GM12878 (cell line): ENCODE measurements at regions not wholly inside any gene's neighbourhood (a gene's known extent, or its start where the extent isn't known, plus 50 kb on each side); places are given as distances from the start of the nearest gene placed in this dataset.

Experiments used
- ATAC-seq: fragments of 200-7000 bp; cut with Tn5 transposase; 3 replicates; pipeline ENCODE4 v1.9.1; 2020; ENCODE audit warnings: mild to moderate bottlenecking, moderate library complexity
- BruUV-seq: library from RNA; stranded (reverse); fragments of 400-500 nt; replicated peaks from 2 replicates; lab custom pipeline; 2021; lab: Mats Ljungman, UMichigan
- CTCF ChIA-PET: fragments of 300-600 bp; sonication (Branson Sonifier 250); formaldehyde crosslinking; extraction: SDS; loops from one replicate; lab custom pipeline; 2021; ENCODE audit warnings: inconsistent platforms; lab: Yijun Ruan, JAX
- POLR2A ChIA-PET: fragments of 350-600 bp; formaldehyde crosslinking; extraction: SDS; loops from one replicate; lab custom pipeline; 2021; ENCODE audit warnings: inconsistent platforms; lab: Charles Lee
- RAD21 ChIA-PET: fragments of 300-600 bp; sonication (Branson Sonifier 250); formaldehyde crosslinking; loops from one replicate; lab custom pipeline; 2023; ENCODE audit warnings: antibody characterized with exemption; ENCODE audit not compliant: unreplicated experiment; lab: Charles Lee
- SMC1A ChIA-PET: fragments of 300-600 bp; sonication (Branson Sonifier 250); formaldehyde crosslinking; loops from one replicate; lab custom pipeline; 2023; ENCODE audit not compliant: unreplicated experiment, uncharacterized antibody; lab: Charles Lee
- DNase-seq: peaks from one replicate; pipeline ENCODE4 v3.0.0-alpha.2; 2011; ENCODE audit warnings: low read depth, low spot score
- FAIRE-seq: peaks from 3 replicates; lab custom pipeline; 2011; peaks lifted over from hg19 to GRCh38; lab: Jason Lieb, UNC
- H2AFZ ChIP-seq: 2 replicates; pipeline ENCODE4 v1.6.0; 2011; ENCODE audit warnings: low read depth, low read length, control low read depth; ENCODE audit not compliant: control insufficient read depth
- H3K27ac ChIP-seq: 2 replicates; pipeline ENCODE4 v1.5.1; 2011; ENCODE audit warnings: control low read depth; ENCODE audit not compliant: control insufficient read depth, insufficient read depth
- H3K27me3 ChIP-seq, 2 experiments: replicated peaks in 1 of 2; 2 replicates each; pipeline versions ENCODE4 v1.6.0 to v1.6.1; 2011; ENCODE audit warnings: low read length in 1 of 2; ENCODE audit not compliant: control insufficient read depth in 2 of 2, insufficient read depth in 2 of 2
- H3K36me3 ChIP-seq, 2 experiments: 2 replicates each; pipeline ENCODE4 v1.5.1; 2011; ENCODE audit warnings: low read length in 1 of 2; ENCODE audit not compliant: control insufficient read depth in 2 of 2, insufficient read depth in 2 of 2
- H3K4me1 ChIP-seq: 2 replicates; pipeline ENCODE4 v1.6.1; 2011; ENCODE audit warnings: mild to moderate bottlenecking, low read length, moderate library complexity, mixed read lengths; ENCODE audit not compliant: control insufficient read depth, insufficient read depth
- H3K4me2 ChIP-seq: 2 replicates; pipeline ENCODE4 v1.6.0; 2011; ENCODE audit warnings: control low read depth; ENCODE audit not compliant: control insufficient read depth, insufficient read depth
- H3K4me3 ChIP-seq: fragments of 200-600 bp; sonication (generic); 2 replicates; pipeline ENCODE4 v1.5.1; 2016
- H3K79me2 ChIP-seq: 2 replicates; pipeline ENCODE4 v1.6.0; 2011; ENCODE audit warnings: low read length; ENCODE audit not compliant: control insufficient read depth, insufficient read depth
- H3K9ac ChIP-seq: 2 replicates; pipeline ENCODE4 v1.8.0; 2011; ENCODE audit warnings: low read length, control low read depth, mixed read lengths; ENCODE audit not compliant: control insufficient read depth, insufficient read depth
- H3K9me3 ChIP-seq: replicated peaks from 3 replicates; pipeline ENCODE4 v1.5.1; 2011; ENCODE audit warnings: mild to moderate bottlenecking, low read length; ENCODE audit not compliant: control insufficient read depth, insufficient read depth
- H4K20me1 ChIP-seq: 2 replicates; pipeline ENCODE4 v1.6.0; 2011; ENCODE audit not compliant: control insufficient read depth, insufficient read depth
- IKZF2 ChIP-seq, 2 experiments: fragments of 450-650 bp; IDR thresholded peaks; 2 replicates each; pipeline ENCODE4 v1.6.1; 2017; ENCODE audit warnings: mild to moderate bottlenecking in 2 of 2, moderate library complexity in 2 of 2
- POLR2AphosphoS2 ChIP-seq: IDR thresholded peaks from 2 replicates; pipeline ENCODE4 v1.6.1; 2011; ENCODE audit warnings: low read depth, mild to moderate bottlenecking, low read length, improper control_type of control experiment, moderate library complexity
- SPI1 ChIP-seq: IDR thresholded peaks from 2 replicates; pipeline ENCODE4 v1.6.1; 2011; ENCODE audit warnings: low read depth, mild to moderate bottlenecking, low read length, moderate library complexity, borderline replicate concordance; ENCODE audit not compliant: insufficient read depth
- WGBS: methylation state at CpG from one replicate; pipeline ENCODE4 v1.1.6; 2016; ENCODE audit warnings: low lambda C conversion rate; ENCODE audit not compliant: insufficient replicate concordance, insufficient coverage; ENCODE audit errors: missing lambda C conversion rate; 5-methylcytosine and 5-hydroxymethylcytosine counted together
- in situ Hi-C: fragments of 300-500 bp; cut with MboI; formaldehyde crosslinking; loops from 9 replicates; pipeline ENCODE4 v1.14.3; 2018; ENCODE audit warnings: mixed read lengths
- intact Hi-C: fragments of 100-400 bp; cut with micrococcal nuclease; formaldehyde crosslinking; loops from one replicate; pipeline ENCODE4 v1.14.2; 2022; ENCODE audit not compliant: unreplicated experiment
- TF ChIP-seq, protein P1 (sequence below): fragments of 450-650 bp; conservative IDR thresholded peaks from 2 replicates; pipeline ENCODE4 v1.6.1; 2017; ENCODE audit warnings: mild to moderate bottlenecking, moderate library complexity
- TF ChIP-seq, protein P2 (sequence below): fragments of 450-650 bp; IDR thresholded peaks from 2 replicates; pipeline ENCODE4 v1.6.1; 2018; ENCODE audit warnings: borderline replicate concordance, mild to moderate bottlenecking; ENCODE audit not compliant: partially characterized antibody
- TF ChIP-seq, protein P3 (sequence below): fragments of 450-650 bp; formaldehyde crosslinking; IDR thresholded peaks from 2 replicates; pipeline ENCODE4 v1.4.0; 2022; ENCODE audit warnings: mild to moderate bottlenecking, moderate library complexity

DNA sequence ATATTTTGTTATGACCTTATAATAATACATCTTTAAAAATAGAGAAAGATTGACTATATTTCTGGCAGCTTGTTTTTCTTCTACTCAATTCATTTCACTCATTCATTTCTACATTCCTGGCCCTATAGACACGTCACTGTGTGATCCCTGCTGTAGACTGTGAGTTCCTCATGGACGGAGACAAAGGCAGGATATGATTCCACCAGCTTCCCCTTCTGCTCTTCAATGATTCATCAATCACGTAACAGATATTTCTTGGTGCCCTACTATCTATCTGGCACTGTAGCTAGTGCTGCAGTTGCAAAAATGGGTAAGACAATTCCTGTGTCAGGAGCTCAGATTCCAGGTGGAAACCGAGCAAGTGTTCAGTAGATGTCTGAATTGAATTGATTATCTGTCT lies 415.0 kb downstream of the SFMBT2 start (continued):
- TF ChIP-seq, protein P1, sequence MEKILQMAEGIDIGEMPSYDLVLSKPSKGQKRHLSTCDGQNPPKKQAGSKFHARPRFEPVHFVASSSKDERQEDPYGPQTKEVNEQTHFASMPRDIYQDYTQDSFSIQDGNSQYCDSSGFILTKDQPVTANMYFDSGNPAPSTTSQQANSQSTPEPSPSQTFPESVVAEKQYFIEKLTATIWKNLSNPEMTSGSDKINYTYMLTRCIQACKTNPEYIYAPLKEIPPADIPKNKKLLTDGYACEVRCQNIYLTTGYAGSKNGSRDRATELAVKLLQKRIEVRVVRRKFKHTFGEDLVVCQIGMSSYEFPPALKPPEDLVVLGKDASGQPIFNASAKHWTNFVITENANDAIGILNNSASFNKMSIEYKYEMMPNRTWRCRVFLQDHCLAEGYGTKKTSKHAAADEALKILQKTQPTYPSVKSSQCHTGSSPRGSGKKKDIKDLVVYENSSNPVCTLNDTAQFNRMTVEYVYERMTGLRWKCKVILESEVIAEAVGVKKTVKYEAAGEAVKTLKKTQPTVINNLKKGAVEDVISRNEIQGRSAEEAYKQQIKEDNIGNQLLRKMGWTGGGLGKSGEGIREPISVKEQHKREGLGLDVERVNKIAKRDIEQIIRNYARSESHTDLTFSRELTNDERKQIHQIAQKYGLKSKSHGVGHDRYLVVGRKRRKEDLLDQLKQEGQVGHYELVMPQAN: no peak

DNA sequence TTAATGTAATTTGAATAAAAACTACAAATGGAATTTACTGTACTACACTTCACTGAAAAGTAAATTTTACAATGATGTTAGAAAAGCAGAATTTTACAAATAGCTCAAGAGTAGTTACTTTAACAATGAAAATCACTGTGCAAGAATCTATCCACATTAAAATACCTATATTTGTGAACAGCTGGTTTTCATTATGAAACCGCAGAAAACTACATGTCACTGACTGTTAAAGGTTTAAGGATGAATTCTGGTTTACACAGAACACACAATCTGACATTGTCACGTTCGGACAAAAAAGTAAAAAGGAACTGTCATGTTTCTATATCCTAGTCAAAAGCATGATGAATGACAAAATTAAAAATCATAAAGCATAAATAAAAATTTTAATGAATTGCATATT lies 415.3 kb upstream of the PRKCQ start:
- H3K9ac ChIP-seq: no peak overlapping the region
- ATAC-seq (no peak), FAIRE-seq (no peak), DNase-seq (no peak)
- H3K4me2 ChIP-seq: no peak overlapping the region
- BruUV-seq: no TSS peak
- ChIA-PET SMC1A (no interaction called here), POLR2A (interaction anchor here (0.7 kb wide), 1 partner anchor 59 kb away, joined by 3 read pairs; no protein-coding TSS in a partner anchor), RAD21 (no interaction called here), CTCF (no interaction called here)
- H2AFZ ChIP-seq: no peak overlapping the region
- H3K9me3 ChIP-seq: no peaks in the 10 kb centered on the region
- 23% methylated on average over 3 of the region's 3 CpGs for WGBS
- in situ Hi-C loops (no loop called here), intact Hi-C loops (no loop called here)
- H3K79me2 ChIP-seq: no peaks in the 10 kb centered on the region
- TF ChIP-seq, protein P2, sequence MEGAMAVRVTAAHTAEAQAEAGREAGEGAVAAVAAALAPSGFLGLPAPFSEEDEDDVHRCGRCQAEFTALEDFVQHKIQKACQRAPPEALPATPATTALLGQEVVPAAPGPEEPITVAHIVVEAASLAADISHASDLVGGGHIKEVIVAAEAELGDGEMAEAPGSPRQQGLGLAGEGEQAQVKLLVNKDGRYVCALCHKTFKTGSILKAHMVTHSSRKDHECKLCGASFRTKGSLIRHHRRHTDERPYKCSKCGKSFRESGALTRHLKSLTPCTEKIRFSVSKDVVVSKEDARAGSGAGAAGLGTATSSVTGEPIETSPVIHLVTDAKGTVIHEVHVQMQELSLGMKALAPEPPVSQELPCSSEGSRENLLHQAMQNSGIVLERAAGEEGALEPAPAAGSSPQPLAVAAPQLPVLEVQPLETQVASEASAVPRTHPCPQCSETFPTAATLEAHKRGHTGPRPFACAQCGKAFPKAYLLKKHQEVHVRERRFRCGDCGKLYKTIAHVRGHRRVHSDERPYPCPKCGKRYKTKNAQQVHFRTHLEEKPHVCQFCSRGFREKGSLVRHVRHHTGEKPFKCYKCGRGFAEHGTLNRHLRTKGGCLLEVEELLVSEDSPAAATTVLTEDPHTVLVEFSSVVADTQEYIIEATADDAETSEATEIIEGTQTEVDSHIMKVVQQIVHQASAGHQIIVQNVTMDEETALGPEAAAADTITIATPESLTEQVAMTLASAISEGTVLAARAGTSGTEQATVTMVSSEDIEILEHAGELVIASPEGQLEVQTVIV: no peak
- no peak for TF ChIP-seq POLR2AphosphoS2
- no peak for TF ChIP-seq SPI1
- TF ChIP-seq, protein P1: no peak
- TF ChIP-seq, protein P3, sequence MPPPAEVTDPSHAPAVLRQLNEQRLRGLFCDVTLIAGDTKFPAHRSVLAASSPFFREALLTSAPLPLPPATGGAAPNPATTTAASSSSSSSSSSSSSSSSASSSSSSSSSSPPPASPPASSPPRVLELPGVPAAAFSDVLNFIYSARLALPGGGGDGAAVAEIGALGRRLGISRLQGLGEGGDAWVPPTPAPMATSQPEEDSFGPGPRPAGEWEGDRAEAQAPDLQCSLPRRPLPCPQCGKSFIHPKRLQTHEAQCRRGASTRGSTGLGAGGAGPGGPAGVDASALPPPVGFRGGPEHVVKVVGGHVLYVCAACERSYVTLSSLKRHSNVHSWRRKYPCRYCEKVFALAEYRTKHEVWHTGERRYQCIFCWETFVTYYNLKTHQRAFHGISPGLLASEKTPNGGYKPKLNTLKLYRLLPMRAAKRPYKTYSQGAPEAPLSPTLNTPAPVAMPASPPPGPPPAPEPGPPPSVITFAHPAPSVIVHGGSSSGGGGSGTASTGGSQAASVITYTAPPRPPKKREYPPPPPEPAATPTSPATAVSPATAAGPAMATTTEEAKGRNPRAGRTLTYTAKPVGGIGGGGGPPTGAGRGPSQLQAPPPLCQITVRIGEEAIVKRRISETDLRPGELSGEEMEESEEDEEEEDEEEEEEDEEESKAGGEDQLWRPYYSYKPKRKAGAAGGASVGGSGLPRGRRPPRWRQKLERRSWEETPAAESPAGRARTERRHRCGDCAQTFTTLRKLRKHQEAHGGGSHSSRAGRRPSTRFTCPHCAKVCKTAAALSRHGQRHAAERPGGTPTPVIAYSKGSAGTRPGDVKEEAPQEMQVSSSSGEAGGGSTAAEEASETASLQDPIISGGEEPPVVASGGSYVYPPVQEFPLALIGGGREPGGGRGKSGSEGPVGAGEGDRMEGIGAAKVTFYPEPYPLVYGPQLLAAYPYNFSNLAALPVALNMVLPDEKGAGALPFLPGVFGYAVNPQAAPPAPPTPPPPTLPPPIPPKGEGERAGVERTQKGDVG (CRISPR knock-in tag): no peak
- no peak for TF ChIP-seq IKZF2 (IDR thresholded peaks at IDR 0.05)
- H3K4me3 ChIP-seq: no peak overlapping the region
- H4K20me1 ChIP-seq: no peaks in the 10 kb centered on the region
- H3K27me3 ChIP-seq: no peaks in the 10 kb centered on the region
- no peaks in the 10 kb centered on the region for H3K4me1 ChIP-seq
- H3K36me3 ChIP-seq: no peaks in the 10 kb centered on the region
- H3K27ac ChIP-seq: no peak overlapping the region
